ENCODE measurements at regions not wholly inside any gene's neighbourhood (a gene's known extent, or its start where the extent isn't known, plus 50 kb on each side); places are given as distances from the start of the nearest gene placed in this dataset.

DNA sequence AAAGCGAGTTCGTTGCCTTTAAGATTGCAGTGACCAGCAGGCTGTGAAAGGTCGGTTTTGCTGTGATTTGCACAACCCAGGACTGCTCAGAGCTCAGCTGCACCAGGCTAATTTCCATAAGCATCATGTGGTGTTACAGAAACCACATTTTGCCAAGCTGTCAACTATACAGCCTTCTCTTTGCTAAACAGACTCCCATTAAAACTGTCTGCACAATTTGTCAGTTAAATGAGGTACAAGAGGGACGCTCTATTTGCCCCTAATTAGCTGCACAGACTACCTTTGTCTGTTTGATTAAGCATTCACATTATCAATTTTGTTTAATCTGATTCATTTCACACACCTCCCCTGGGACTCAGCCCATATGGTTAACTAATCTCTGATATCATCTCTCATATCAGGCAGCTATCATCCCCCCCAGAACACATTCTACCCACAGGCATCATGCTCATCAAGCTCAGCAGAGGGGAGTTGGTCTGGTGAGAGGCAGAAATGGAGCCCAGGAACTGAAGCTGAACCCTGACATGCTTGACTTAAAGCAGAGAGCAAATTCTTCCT, 62.1 kb downstream of the OLIG3 start:
- TF ChIP-seq, protein P1, sequence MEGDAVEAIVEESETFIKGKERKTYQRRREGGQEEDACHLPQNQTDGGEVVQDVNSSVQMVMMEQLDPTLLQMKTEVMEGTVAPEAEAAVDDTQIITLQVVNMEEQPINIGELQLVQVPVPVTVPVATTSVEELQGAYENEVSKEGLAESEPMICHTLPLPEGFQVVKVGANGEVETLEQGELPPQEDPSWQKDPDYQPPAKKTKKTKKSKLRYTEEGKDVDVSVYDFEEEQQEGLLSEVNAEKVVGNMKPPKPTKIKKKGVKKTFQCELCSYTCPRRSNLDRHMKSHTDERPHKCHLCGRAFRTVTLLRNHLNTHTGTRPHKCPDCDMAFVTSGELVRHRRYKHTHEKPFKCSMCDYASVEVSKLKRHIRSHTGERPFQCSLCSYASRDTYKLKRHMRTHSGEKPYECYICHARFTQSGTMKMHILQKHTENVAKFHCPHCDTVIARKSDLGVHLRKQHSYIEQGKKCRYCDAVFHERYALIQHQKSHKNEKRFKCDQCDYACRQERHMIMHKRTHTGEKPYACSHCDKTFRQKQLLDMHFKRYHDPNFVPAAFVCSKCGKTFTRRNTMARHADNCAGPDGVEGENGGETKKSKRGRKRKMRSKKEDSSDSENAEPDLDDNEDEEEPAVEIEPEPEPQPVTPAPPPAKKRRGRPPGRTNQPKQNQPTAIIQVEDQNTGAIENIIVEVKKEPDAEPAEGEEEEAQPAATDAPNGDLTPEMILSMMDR (IDR thresholded peaks at IDR 0.05) = no peak
- no peak for TF ChIP-seq ZFX (IDR thresholded peaks at IDR 0.05; ENCODE audit: borderline replicate concordance)
